Activated CD4-positive, alpha-beta T cell treated with anti-CD3 and anti-CD28 coated beads for 48 hours (primary cell): ENCODE measurements at regions not wholly inside any gene's neighbourhood (a gene's known extent, or its start where the extent isn't known, plus 50 kb on each side); places are given as distances from the start of the nearest gene placed in this dataset.

Experiments
- DNase-seq: peaks from one replicate; pipeline ENCODE4 v3.0.0-alpha.2; 2020

DNA sequence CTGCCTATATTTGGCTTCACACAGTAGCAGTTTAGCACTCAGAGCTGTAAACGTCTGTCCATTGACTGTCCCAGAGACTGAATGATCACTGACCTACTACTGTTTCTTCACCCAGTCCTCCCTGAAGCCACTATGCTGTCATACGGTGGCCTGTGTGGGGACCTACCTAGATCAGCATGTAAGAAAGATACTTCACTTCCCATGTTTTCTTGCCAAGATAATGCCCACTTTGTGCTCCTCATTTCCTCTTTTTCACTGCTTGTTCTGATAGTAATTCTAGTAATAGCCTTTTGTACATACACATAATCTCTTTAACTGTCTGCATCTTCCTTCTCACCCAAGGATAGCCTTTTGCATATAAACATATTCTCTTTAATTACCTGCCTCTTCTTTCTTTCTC, 109.9 kb upstream of the TIAM2 start:
- no peak for DNase-seq

DNA sequence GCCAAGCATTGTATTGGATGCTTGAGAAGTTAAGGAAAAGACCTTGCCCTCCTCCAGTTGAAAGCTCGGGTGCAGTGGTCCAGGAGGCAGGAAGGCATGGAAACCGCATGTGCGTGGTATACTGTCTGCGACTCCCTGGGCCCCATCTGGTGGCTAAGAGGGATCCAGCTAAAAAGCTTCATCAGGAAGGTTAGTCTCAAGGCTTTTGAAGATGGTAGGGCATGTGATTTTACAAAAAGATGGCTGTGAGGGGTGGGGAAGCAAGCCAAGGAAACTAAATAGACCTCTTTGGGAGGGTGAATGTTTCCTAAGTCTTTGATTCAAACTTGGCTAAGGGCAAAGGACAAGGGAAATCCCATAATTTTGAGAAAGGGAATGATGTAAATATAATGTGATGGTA, 109.1 kb upstream of the TIAM2 start:
- DNase-seq: no peak

- no peak for DNase-seq
Measured at GRCh38 chr6:154886471-154886870, 108.6 kb upstream of the TIAM2 start.

- DNase-seq: no peak
Measured at GRCh38 chr6:154887051-154887450, 108.1 kb upstream of the TIAM2 start.

DNA sequence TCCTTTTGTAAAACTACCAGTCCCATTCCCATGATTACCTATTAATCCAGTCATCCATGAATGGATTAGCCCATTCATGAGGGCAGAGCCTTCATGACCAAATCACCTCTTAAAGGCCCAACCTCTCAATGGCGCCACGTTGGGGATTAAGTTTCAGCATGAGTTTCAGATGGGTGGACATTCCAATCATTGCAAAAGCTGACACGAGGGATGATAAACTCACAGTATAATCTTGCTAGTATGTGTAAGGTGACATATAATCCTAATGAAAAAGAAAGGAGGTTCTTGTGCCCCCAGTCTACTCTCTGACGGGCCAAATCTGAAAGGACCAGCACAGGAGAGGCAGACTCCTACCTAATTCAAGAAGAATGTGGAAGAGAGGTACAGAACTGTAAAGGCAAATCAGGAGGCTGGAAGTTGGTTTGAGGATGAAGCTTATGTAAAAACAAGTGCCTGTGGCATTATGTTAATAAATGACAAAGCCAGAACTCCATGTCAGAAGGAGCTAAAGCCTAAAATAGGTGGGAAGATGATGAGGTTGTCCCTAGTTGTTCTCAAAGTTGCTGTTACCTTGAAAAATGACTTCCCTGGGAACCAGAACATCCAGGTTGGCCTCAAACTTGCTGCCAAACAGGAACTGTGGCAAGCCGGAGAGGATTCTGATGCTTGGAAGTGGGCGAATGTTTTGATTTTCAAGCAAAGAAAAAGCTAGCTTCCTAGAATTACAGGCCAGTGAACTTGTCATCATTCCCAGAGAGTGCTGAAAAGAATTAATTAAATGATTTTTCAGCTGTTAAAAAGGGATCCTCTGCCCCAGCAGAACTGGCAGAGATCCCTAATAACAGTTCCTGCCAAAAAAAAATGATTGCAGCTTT, 106.5 kb upstream of the TIAM2 start:
- no peak for DNase-seq

DNA sequence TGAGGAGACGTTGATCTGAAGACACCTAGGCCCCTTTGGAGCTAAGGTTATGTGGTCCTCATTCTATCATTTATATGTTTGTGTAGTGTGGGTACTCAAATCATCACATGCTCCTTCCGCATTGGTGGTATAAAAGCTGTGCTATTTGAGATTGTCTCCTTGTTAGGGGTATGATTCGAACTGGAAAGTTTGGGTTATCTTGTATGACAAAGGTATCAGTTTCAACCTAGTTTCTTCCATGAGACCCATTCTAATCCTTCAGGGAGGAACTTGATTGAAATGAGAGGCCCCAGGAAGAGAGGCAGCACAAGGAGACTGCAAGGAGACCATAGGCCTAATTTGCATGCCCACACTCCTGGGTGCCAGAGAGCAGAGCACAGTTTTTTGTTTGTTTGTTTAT, 104.2 kb upstream of the TIAM2 start:
- DNase-seq: no peak

- no peak for DNase-seq
Measured at GRCh38 chr6:154891901-154892300, 103.2 kb upstream of the TIAM2 start.

GRCh38 chr6:154893917-154894316, 101.2 kb upstream of the TIAM2 start:
- DNase-seq: no peak

GRCh38 chr6:154894902-154895301, 100.2 kb upstream of the TIAM2 start:
- DNase-seq: no peak

GRCh38 chr6:154895841-154896240, 99.3 kb upstream of the TIAM2 start:
- DNase-seq: no peak

- no peak for DNase-seq
Measured at GRCh38 chr6:154898821-154899220, 96.3 kb upstream of the TIAM2 start.

- no peak for DNase-seq
Measured at GRCh38 chr6:154899824-154900463, 95.2 kb upstream of the TIAM2 start.

- DNase-seq: no peak
Measured at GRCh38 chr6:154901876-154902552, 93.1 kb upstream of the TIAM2 start.

- DNase-seq: no peak
Measured at GRCh38 chr6:154907291-154907690, 87.8 kb upstream of the TIAM2 start.

DNA sequence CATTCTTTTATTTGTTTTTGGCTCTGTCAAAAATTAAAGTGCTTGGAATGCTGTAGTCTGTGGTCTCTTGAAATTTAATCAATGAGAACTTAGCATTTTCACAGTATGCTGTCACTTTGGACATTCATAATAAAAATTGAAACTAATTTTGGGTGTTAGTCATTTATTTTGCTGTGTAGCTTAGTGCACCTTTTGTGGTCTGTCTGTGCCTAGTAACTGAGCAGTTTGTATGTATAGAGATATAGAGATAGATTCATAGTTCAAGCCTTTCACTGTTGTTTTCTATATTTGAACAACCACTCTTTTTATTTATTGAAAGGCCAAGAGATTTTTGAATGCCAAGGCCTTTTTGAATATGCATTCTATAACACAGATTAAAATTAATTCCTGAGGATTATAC, 86.4 kb upstream of the TIAM2 start:
- no peak for DNase-seq

GRCh38 chr6:154909311-154909710, 85.8 kb upstream of the TIAM2 start:
- DNase-seq: no peak

GRCh38 chr6:154909821-154910220, 85.3 kb upstream of the TIAM2 start:
- DNase-seq: no peak

DNA sequence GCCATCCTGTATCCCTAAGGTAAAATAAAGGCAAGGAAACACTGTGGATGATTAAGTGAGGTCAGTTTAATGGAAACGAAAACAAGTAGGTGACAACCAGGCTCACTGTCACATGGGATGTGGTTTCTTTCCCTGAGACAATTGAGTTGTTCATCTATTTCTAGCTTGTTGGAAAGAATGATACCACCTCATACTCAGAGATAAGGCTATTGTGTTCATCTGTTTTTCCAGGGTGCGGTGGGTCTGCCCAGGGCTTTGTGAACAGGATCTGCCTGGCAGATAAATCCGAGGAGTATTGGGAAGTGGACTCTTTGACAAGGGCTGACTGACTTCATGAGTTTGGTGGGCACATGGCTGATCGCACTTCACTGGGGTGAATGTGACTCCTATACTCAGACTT, 80.8 kb upstream of the TIAM2 start:
- DNase-seq: no peak

- no peak for DNase-seq
Measured at GRCh38 chr6:154916857-154917256, 78.3 kb upstream of the TIAM2 start.

- no peak for DNase-seq
Measured at GRCh38 chr6:154917941-154918340, 77.2 kb upstream of the TIAM2 start.

- DNase-seq: no peak
Measured at GRCh38 chr6:154919806-154920205, 75.3 kb upstream of the TIAM2 start.

DNA sequence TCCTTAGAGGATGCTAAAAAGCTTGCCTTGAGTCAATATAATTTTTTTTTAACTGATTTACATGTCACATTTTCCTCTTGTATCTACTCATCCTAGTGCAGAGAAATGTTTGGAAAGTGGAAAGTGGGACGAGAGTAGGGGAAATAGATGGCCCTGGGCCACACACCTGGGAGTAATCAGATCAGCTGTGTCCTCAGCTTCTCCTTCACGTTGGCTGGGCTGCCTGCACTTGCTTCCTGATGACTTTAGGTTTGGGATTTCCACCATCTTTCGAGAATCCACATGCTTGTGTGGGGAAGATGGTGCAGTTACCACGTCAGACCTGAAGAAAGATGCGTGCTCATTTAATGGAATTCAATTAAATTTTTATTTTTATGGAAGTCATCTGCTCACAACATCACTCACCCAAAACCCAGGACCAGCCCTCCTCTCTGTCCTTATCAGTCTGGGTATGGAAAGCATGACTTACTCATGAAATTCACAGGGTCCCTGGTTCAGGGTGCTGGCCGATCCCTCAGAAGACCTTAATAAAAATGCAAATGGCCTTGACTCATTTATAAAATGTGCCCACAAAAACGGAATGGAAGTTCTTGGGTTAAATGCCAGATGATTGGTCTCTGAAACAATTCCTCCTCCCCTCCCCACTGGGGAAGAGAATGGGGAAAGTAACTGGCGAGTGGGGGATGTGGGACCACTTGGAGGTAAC, 74.5 kb upstream of the TIAM2 start:
- DNase-seq: no peak

DNA sequence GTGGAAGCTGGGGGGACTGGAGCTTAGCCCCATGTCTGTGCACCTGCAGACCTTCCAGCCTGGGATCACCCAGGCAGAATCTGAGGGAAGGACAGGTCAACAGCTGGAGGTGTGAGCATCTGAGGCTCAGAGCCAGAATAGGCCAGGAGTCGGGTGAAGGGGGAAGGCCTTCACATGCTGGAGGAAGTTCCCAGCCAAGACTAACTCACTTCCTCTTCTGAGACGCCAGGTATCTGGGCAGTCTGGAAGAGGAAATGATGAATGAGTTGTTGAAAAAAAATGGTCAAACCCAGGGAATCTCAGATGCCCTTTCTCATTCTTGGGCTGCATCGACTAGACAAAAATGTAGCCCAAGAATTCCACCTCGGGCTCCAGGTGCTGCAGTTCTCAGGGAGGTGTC, 73.6 kb upstream of the TIAM2 start:
- DNase-seq: no peak
